ENCODE measurements at regions not wholly inside any gene's neighbourhood (a gene's known extent, or its start where the extent isn't known, plus 50 kb on each side); places are given as distances from the start of the nearest gene placed in this dataset.

DNA sequence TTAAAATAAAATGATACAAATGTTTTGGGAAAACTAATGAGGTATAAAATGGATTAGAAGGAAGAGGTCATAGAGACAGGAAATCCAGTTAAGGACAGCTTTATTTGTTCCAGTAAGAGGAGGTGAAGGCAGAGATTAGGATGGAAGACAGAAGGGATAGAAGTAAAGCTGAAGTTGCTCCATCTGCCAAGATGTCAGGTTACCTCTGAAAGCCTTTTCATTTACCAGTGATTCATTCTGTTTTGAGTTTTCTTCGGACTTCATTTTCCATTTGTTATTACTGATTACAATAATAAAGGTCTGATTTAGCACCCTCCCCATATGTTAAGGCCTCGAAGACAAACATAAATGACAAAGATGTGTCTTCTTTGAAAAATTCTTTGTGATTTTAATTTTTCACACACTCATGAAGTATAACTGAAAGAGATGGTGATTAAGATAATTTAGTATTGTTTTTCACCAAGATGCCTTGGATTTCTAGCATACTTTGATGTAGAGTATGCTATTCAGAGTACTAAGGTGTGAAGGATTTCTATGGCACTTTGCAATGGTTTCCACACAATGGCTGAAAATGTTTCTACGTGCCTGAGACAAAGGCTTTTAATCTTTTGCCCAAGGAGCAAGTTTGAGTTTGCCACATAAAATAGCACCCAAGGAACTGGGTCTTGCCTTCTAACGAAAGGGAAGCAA lies 75.4 kb upstream of the PLAAT1 start:
- TF ChIP-seq ARNT (IDR thresholded peaks at IDR 0.05): no peak
- TF ChIP-seq ELF4 (IDR thresholded peaks at IDR 0.05): no peak
- no peak for TF ChIP-seq NFRKB (IDR thresholded peaks at IDR 0.05)
- TF ChIP-seq, protein P1, sequence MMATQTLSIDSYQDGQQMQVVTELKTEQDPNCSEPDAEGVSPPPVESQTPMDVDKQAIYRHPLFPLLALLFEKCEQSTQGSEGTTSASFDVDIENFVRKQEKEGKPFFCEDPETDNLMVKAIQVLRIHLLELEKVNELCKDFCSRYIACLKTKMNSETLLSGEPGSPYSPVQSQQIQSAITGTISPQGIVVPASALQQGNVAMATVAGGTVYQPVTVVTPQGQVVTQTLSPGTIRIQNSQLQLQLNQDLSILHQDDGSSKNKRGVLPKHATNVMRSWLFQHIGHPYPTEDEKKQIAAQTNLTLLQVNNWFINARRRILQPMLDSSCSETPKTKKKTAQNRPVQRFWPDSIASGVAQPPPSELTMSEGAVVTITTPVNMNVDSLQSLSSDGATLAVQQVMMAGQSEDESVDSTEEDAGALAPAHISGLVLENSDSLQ (IDR thresholded peaks at IDR 0.05): no peak
- TF ChIP-seq SP1 (IDR thresholded peaks at IDR 0.05): no peak
- no peak for TF ChIP-seq FOXM1 (IDR thresholded peaks at IDR 0.05; ENCODE audit: borderline replicate concordance)
- no peak for TF ChIP-seq FOXA1 (IDR thresholded peaks at IDR 0.05)
- no peak for TF ChIP-seq SUZ12 (IDR thresholded peaks at IDR 0.05)
- no peak for TF ChIP-seq TARDBP (IDR thresholded peaks at IDR 0.05)
- TF ChIP-seq BHLHE40 (IDR thresholded peaks at IDR 0.05; ENCODE audit: borderline replicate concordance): no peak
- TF ChIP-seq FOXK2 (IDR thresholded peaks at IDR 0.05): no peak
- TF ChIP-seq HDGF (IDR thresholded peaks at IDR 0.05; ENCODE audit: borderline replicate concordance): no peak
- no peak for TF ChIP-seq ZNF384 (IDR thresholded peaks at IDR 0.05)
- TF ChIP-seq LEF1 (IDR thresholded peaks at IDR 0.05; ENCODE audit: borderline replicate concordance): no peak

All from HEK293T (cell line).